Upper lobe of right lung (tissue), 1 donor: ENCODE measurements at regions not wholly inside any gene's neighbourhood (a gene's known extent, or its start where the extent isn't known, plus 50 kb on each side); places are given as distances from the start of the nearest gene placed in this dataset.

ENCODE experiments used
- ATAC-seq: fragments of 200-7000 bp; cut with Tn5 transposase; one replicate; pipeline ENCODE4 v1.9.1; 2020; ENCODE audit warnings: mild to moderate bottlenecking, moderate library complexity
- DNase-seq: peaks from one replicate; pipeline ENCODE4 v3.0.0-alpha.2; 2020
- H3K27ac ChIP-seq: fragments of 200-600 bp; one replicate; pipeline ENCODE4 v1.8.0; 2022
- H3K27me3 ChIP-seq: fragments of 200-600 bp; one replicate; pipeline ENCODE4 v1.8.0; 2022; ENCODE audit warnings: mild to moderate bottlenecking
- H3K36me3 ChIP-seq: fragments of 200-600 bp; one replicate; pipeline ENCODE4 v1.8.0; 2022
- H3K4me1 ChIP-seq: fragments of 200-600 bp; one replicate; pipeline ENCODE4 v1.8.0; 2022
- H3K4me3 ChIP-seq: fragments of 200-600 bp; one replicate; pipeline ENCODE4 v1.8.0; 2022; ENCODE audit warnings: mild to moderate bottlenecking
- H3K9me3 ChIP-seq: fragments of 200-600 bp; one replicate; pipeline ENCODE4 v1.8.0; 2022
- intact Hi-C: fragments of 100-400 bp; cut with DNase I; formaldehyde crosslinking; loops from one replicate; pipeline ENCODE4 v1.11.0; 2022
- TF ChIP-seq, protein P1 (sequence below): fragments of 200-600 bp; IDR thresholded peaks from one replicate; pipeline ENCODE4 v1.8.0; 2022; ENCODE audit warnings: antibody characterized with exemption
- donor health status: DM: no; HTN: yes; CAD: no; lungs with severe emphysema.

DNA sequence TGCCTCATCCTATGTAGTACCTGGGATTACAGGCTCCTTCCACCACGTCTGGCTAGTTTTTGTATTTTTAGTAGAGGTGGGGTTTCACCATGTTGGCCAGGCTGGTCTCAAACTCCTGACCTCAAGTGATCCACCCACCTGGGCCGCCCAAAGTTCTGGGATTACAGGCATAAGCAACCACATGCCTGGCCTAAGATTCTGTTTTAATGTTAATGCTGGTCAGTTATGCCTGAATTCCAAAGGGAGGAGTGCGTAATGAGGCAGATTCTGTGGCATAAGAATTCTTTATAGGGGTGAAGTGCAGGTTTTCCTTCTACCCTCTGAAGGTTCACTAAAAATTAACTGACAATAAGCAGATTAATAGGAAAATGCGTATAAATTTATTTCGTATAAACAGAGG lies 1343.8 kb upstream of the LRRTM1 start:
- no peak overlapping the region for H3K4me3 ChIP-seq
- H3K4me1 ChIP-seq: no peaks in the 10 kb centered on the region
- no peaks in the 10 kb centered on the region for H3K36me3 ChIP-seq
- TF ChIP-seq, protein P1, sequence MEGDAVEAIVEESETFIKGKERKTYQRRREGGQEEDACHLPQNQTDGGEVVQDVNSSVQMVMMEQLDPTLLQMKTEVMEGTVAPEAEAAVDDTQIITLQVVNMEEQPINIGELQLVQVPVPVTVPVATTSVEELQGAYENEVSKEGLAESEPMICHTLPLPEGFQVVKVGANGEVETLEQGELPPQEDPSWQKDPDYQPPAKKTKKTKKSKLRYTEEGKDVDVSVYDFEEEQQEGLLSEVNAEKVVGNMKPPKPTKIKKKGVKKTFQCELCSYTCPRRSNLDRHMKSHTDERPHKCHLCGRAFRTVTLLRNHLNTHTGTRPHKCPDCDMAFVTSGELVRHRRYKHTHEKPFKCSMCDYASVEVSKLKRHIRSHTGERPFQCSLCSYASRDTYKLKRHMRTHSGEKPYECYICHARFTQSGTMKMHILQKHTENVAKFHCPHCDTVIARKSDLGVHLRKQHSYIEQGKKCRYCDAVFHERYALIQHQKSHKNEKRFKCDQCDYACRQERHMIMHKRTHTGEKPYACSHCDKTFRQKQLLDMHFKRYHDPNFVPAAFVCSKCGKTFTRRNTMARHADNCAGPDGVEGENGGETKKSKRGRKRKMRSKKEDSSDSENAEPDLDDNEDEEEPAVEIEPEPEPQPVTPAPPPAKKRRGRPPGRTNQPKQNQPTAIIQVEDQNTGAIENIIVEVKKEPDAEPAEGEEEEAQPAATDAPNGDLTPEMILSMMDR: no peak
- DNase-seq (no peak), ATAC-seq (no peak)
- H3K27me3 ChIP-seq: no peaks in the 10 kb centered on the region
- intact Hi-C loops: no loop called here
- no peaks in the 10 kb centered on the region for H3K9me3 ChIP-seq
- H3K27ac ChIP-seq: no peak overlapping the region

DNA sequence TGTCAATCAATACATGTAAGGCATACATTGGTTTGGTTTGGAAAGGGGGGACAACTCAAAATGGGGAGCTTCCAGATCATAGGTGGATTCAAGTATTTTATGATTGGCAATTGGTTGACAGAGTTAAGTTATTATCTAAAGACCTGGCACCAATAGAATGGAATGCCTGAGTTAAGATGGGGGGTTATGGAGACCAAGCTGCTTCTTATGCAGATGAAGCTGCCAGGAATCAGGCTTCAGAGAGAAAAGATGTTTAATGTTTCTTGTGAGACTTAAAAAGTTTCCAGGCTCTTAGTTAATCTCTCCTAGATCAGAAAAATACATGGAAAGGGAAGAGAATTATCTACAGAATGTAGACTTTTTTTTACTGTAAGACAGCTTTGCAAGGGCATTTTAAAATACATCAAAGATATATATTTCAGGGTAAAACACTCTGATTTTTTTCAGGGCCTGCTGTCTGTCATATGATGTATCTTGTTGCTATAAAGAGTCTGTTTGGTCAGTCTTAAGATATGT lies 1343.2 kb upstream of the LRRTM1 start:
- no peak overlapping the region for H3K4me3 ChIP-seq
- ATAC-seq: no peak
- no peaks in the 10 kb centered on the region for H3K9me3 ChIP-seq
- no peaks in the 10 kb centered on the region for H3K36me3 ChIP-seq
- H3K27ac ChIP-seq: no peak overlapping the region
- DNase-seq: no peak
- H3K4me1 ChIP-seq: no peaks in the 10 kb centered on the region
- TF ChIP-seq, protein P1: no peak
- intact Hi-C loops: no loop called here
- no peaks in the 10 kb centered on the region for H3K27me3 ChIP-seq

DNA sequence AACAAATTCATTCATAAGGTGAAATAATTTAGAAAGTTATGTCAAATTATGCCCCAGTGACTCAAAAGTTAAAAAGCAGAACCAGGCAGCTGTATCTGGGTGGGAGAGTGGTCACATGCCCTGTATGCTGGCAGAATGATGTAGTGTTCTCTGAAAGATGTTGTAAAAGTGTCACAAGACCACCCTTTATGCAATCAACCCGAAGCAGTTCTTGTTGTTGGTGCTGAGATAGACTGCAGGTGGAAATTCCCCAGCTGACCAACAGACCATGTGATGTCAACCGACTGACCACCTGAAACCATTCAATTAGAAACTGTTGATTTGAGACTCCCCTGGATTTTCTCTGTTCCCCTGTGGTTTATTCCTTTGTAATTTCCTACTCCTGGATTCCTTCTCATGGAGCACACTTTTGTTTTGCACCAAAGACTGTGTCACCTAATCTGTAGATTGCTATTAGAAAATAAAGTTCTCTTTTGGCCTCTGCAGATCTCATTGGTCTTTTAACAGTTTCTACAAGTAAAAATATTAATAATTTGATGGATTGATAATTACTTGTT lies 1341.3 kb upstream of the LRRTM1 start:
- DNase-seq (no peak), ATAC-seq (no peak)
- H3K36me3 ChIP-seq: no peaks in the 10 kb centered on the region
- no peak overlapping the region for H3K4me3 ChIP-seq
- TF ChIP-seq, protein P1: no peak
- no peaks in the 10 kb centered on the region for H3K9me3 ChIP-seq
- no peak overlapping the region for H3K27ac ChIP-seq
- H3K27me3 ChIP-seq: no peaks in the 10 kb centered on the region
- intact Hi-C loops: no loop called here
- H3K4me1 ChIP-seq: no peaks in the 10 kb centered on the region

DNA sequence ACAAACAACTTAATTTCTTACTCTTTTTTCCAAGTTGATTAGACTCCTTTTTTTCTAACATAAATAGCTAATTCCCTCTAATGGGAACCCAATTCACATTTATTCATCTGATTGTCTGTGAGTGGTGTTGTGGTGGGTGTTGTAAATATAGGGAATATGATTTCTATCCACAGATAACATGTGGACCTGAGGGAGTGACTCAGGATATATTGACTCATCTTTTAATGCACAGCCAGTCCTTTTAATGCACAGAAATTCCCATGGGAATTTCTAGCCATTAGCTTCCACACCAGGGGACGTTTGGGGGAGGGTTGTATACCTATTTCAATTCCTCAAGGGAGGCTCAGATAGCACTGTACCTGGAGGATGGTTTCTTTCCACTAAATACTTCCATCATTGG lies 1339.6 kb upstream of the LRRTM1 start:
- intact Hi-C loops: no loop called here
- no peaks in the 10 kb centered on the region for H3K4me1 ChIP-seq
- no peak for ATAC-seq

DNA sequence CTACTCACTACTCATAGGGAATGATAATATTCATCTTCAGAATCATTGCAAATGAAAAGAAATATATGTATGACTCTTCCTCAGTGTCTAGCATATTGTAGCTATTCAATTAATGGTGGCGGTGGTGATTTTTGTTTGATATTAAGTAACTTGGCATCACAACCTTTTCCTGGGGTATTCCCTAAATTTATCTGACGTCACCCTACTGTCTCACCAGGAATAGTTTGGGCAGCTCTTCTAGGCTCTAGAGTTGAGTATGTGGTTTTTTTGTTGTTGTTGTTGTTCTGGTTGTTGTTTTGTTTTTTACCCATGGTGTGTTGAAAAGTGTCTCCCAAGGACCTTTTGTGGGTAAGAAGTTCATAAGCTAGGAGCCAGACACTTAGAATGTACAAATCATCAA lies 1320.3 kb upstream of the LRRTM1 start:
- H3K9me3 ChIP-seq: no peaks in the 10 kb centered on the region
- ATAC-seq: no peak
- TF ChIP-seq, protein P1: no peak
- H3K4me3 ChIP-seq: no peak overlapping the region
- intact Hi-C loops: no loop called here
- H3K27me3 ChIP-seq: no peaks in the 10 kb centered on the region
- H3K27ac ChIP-seq: no peak overlapping the region
- H3K36me3 ChIP-seq: no peaks in the 10 kb centered on the region
- no peaks in the 10 kb centered on the region for H3K4me1 ChIP-seq
- DNase-seq: no peak

More for the DNA sequence above, 1339.6 kb upstream of the LRRTM1 start:
- TF ChIP-seq, protein P1: no peak
- no peak for DNase-seq
- Histone ChIP-seq H3K4me3 (no peak overlapping the region), H3K27me3 (no peaks in the 10 kb centered on the region), H3K9me3 (no peaks in the 10 kb centered on the region), H3K27ac (no peak overlapping the region), H3K36me3 (no peaks in the 10 kb centered on the region)

DNA sequence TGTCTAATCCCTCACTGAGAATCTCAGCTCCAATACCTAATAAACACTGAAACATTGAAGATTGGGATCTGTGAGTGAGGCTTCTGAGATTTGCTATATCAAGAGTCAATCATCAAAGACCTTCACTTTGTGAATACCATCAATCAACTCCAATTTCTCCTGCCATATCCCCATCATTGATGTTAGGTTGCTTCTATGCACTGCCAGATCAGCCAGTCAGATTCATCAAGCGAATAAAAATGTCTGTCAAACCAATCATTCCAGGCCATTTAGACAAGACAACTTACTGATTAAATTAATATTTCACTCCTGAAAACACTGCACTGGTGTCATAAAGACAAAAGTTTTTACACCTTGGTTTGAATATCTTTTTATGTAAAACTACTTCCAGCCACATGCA lies 1295.5 kb upstream of the LRRTM1 start:
- DNase-seq: no peak
- H3K4me1 ChIP-seq: no peaks in the 10 kb centered on the region
- H3K27me3 ChIP-seq: no peaks in the 10 kb centered on the region
- intact Hi-C loops: no loop called here
- no peaks in the 10 kb centered on the region for H3K36me3 ChIP-seq
- no peaks in the 10 kb centered on the region for H3K9me3 ChIP-seq
- no peak overlapping the region for H3K4me3 ChIP-seq
- ATAC-seq: no peak
- H3K27ac ChIP-seq: no peak overlapping the region
- TF ChIP-seq, protein P1: no peak
